GM12891 (cell line): ENCODE measurements at regions not wholly inside any gene's neighbourhood (a gene's known extent, or its start where the extent isn't known, plus 50 kb on each side); places are given as distances from the start of the nearest gene placed in this dataset.

Experiments used
- POLR2A ChIP-seq: IDR thresholded peaks from 2 replicates; pipeline ENCODE4 v1.6.1; 2011; ENCODE audit warnings: low read depth, low read length, control low read depth
- POLR2AphosphoS5 ChIP-seq: IDR thresholded peaks from 2 replicates; pipeline ENCODE4 v1.6.1; 2011; ENCODE audit warnings: low read depth, low read length, control low read depth
- SPI1 ChIP-seq: IDR thresholded peaks from 2 replicates; pipeline ENCODE4 v1.6.1; 2011; ENCODE audit warnings: low read depth, low read length, control low read depth

- no peak for TF ChIP-seq POLR2A
- TF ChIP-seq SPI1 = no peak
- no peak for TF ChIP-seq POLR2AphosphoS5
These were observed 1797.8 kb upstream of the WWC1 start for GRCh38 chr5:166493612-166494011.
